ENCODE measurements at regions not wholly inside any gene's neighbourhood (a gene's known extent, or its start where the extent isn't known, plus 50 kb on each side); places are given as distances from the start of the nearest gene placed in this dataset.

- H3K4me2 ChIP-seq (ENCODE audit: control insufficient read depth, extremely low read depth, insufficient read depth, low read depth, low read length) = no peak overlapping the region
- no peaks in the 10 kb centered on the region for H3K36me3 ChIP-seq (ENCODE audit: control insufficient read depth in 2 of 2, extremely low read depth in 1 of 2, insufficient read depth in 2 of 2, low read length in 2 of 2)
- H4K20me1 ChIP-seq (ENCODE audit: control insufficient read depth, extremely low read depth, insufficient read depth, low read length) = no peaks in the 10 kb centered on the region
- DNase-seq (ENCODE audit: low read depth, low spot score) = no peak
- no peaks in the 10 kb centered on the region for H3K27me3 ChIP-seq (ENCODE audit: control insufficient read depth, extremely low read depth, insufficient read depth, low read length)
- no peak for TF ChIP-seq CTCF (optimal IDR thresholded peaks at IDR 0.05 in 1 of 3, IDR thresholded peaks at IDR 0.05 in 1 of 3, conservative IDR thresholded peaks at IDR 0.05 in 1 of 3; ENCODE audit: extremely low read depth in 1 of 3, insufficient read depth in 2 of 3, low read length in 3 of 3)
- H3K79me2 ChIP-seq (ENCODE audit: control insufficient read depth, insufficient read depth, low read length) = no peaks in the 10 kb centered on the region
- no peak overlapping the region for H3K27ac ChIP-seq (ENCODE audit: control insufficient read depth, insufficient read depth, low read length)
- H3K4me3 ChIP-seq (ENCODE audit: control insufficient read depth in 2 of 3, extremely low read depth in 1 of 3, insufficient read depth in 2 of 3, low read depth in 1 of 3, low read length in 3 of 3) = no peak overlapping the region
- H3K4me1 ChIP-seq (ENCODE audit: control insufficient read depth, extremely low read depth, insufficient read depth, low read length) = no peaks in the 10 kb centered on the region
- H3K9ac ChIP-seq (ENCODE audit: control insufficient read depth, extremely low read depth, insufficient read depth, low read length) = no peak overlapping the region
- no peak for FAIRE-seq
- H3K9me1 ChIP-seq (ENCODE audit: control insufficient read depth, extremely low read depth, insufficient read depth, low read length) = no peaks in the 10 kb centered on the region
- no peak overlapping the region for H2AFZ ChIP-seq (ENCODE audit: control insufficient read depth, low read length)
- peaks cover 5% of the 10 kb centered on the region for H3K9me3 ChIP-seq (ENCODE audit: control insufficient read depth, low read depth, low read length)
- dilution Hi-C loops (cut with MboI; ENCODE audit: extremely low pct_ligation_motif_present, low sequenced_read_pairs) = no loop called here
Observed at GRCh38 chr9:118187408-118187807, 483.2 kb downstream of the TLR4 start.

GRCh38 chr9:118189615-118190014 is 485.4 kb downstream of the TLR4 start:
- Histone ChIP-seq H3K9ac (ENCODE audit: control insufficient read depth, extremely low read depth, insufficient read depth, low read length) (no peak overlapping the region), H3K9me1 (ENCODE audit: control insufficient read depth, extremely low read depth, insufficient read depth, low read length) (no peaks in the 10 kb centered on the region), H3K27ac (ENCODE audit: control insufficient read depth, insufficient read depth, low read length) (no peak overlapping the region), H3K4me3 (ENCODE audit: control insufficient read depth in 2 of 3, extremely low read depth in 1 of 3, insufficient read depth in 2 of 3, low read depth in 1 of 3, low read length in 3 of 3) (no peak overlapping the region), H3K9me3 (ENCODE audit: control insufficient read depth, low read depth, low read length) (peaks cover 5% of the 10 kb centered on the region), H3K4me1 (ENCODE audit: control insufficient read depth, extremely low read depth, insufficient read depth, low read length) (no peaks in the 10 kb centered on the region), H2AFZ (ENCODE audit: control insufficient read depth, low read length) (no peak overlapping the region), H3K79me2 (ENCODE audit: control insufficient read depth, insufficient read depth, low read length) (no peaks in the 10 kb centered on the region), H3K36me3 (ENCODE audit: control insufficient read depth in 2 of 2, extremely low read depth in 1 of 2, insufficient read depth in 2 of 2, low read length in 2 of 2) (no peaks in the 10 kb centered on the region), H3K4me2 (ENCODE audit: control insufficient read depth, extremely low read depth, insufficient read depth, low read depth, low read length) (no peak overlapping the region), H3K27me3 (ENCODE audit: control insufficient read depth, extremely low read depth, insufficient read depth, low read length) (no peaks in the 10 kb centered on the region), H4K20me1 (ENCODE audit: control insufficient read depth, extremely low read depth, insufficient read depth, low read length) (no peaks in the 10 kb centered on the region)
- no peak for FAIRE-seq
- no peak for TF ChIP-seq CTCF (optimal IDR thresholded peaks at IDR 0.05 in 1 of 3, IDR thresholded peaks at IDR 0.05 in 1 of 3, conservative IDR thresholded peaks at IDR 0.05 in 1 of 3; ENCODE audit: extremely low read depth in 1 of 3, insufficient read depth in 2 of 3, low read length in 3 of 3)
- TF ChIP-seq EZH2 (IDR thresholded peaks at IDR 0.05; ENCODE audit: low read length) = no peak
- no peak for DNase-seq (ENCODE audit: low read depth, low spot score)
- dilution Hi-C loops (cut with MboI; ENCODE audit: extremely low pct_ligation_motif_present, low sequenced_read_pairs) = no loop called here
